ENCODE measurements at regions not wholly inside any gene's neighbourhood (a gene's known extent, or its start where the extent isn't known, plus 50 kb on each side); places are given as distances from the start of the nearest gene placed in this dataset.

- ChIA-PET POLR2A (no interaction called here), CTCF (no interaction called here)
- H3K27ac Mint-ChIP-seq = no peak overlapping the region
- no peak for DNase-seq
- H3K36me3 Mint-ChIP-seq (ENCODE audit: low read depth) = no peaks in the 10 kb centered on the region
- no peaks in the 10 kb centered on the region for H3K9me3 Mint-ChIP-seq
- no peak overlapping the region for H3K4me3 Mint-ChIP-seq
- no peaks in the 10 kb centered on the region for H3K27me3 Mint-ChIP-seq
- H3K4me1 Mint-ChIP-seq = no peaks in the 10 kb centered on the region
These were observed 113.3 kb downstream of the SLIT2 start for GRCh38 chr4:20364969-20365368.

- POLR2A ChIA-PET = no interaction called here
- no peaks in the 10 kb centered on the region for H3K27me3 Mint-ChIP-seq
- no peak for DNase-seq
- no peak overlapping the region for H3K27ac Mint-ChIP-seq
- CTCF ChIA-PET = no interaction called here
- no peak overlapping the region for H3K4me3 Mint-ChIP-seq
- no peaks in the 10 kb centered on the region for H3K9me3 Mint-ChIP-seq
- H3K4me1 Mint-ChIP-seq = no peaks in the 10 kb centered on the region
- H3K36me3 Mint-ChIP-seq (ENCODE audit: low read depth) = no peaks in the 10 kb centered on the region
These were observed 115.7 kb downstream of the SLIT2 start for GRCh38 chr4:20367446-20367845.

DNA sequence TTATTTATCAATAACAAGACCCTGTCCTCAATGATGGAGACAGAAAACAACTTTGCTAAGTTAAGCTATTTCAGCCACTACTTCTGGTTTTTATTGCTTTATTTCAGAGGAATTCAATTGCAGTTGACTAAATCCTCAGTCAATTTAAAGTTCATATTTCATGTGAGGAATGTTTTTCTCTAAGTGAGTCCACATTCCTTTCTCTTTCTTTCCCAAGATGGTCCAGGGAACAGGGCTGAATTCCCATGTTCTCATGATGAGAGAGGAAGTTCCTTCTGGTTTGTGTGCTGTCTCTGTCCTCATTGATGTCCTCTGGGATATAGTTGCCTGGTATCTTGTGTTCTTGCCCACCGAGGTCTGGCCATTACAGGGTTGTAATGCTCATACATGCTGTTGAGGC lies 117.2 kb downstream of the SLIT2 start:
- Mint-ChIP-seq H3K27me3 (no peaks in the 10 kb centered on the region), H3K4me1 (no peaks in the 10 kb centered on the region), H3K27ac (no peak overlapping the region), H3K4me3 (no peak overlapping the region), H3K9me3 (no peaks in the 10 kb centered on the region), H3K36me3 (ENCODE audit: low read depth) (no peaks in the 10 kb centered on the region)
- POLR2A ChIA-PET = no interaction called here
- CTCF ChIA-PET = no interaction called here
- DNase-seq = no peak

GRCh38 chr4:20370274-20370673 lies 118.6 kb downstream of the SLIT2 start:
- no peaks in the 10 kb centered on the region for H3K27me3 Mint-ChIP-seq
- CTCF ChIA-PET = no interaction called here

GRCh38 chr4:20376070-20376469 lies 124.4 kb downstream of the SLIT2 start:
- Mint-ChIP-seq H3K27ac (no peak overlapping the region), H3K27me3 (no peaks in the 10 kb centered on the region), H3K36me3 (ENCODE audit: low read depth) (no peaks in the 10 kb centered on the region), H3K4me1 (no peaks in the 10 kb centered on the region), H3K4me3 (no peak overlapping the region), H3K9me3 (no peaks in the 10 kb centered on the region)
- ChIA-PET CTCF (no interaction called here), POLR2A (no interaction called here)
- DNase-seq = no peak

More at GRCh38 chr4:20370274-20370673, 118.6 kb downstream of the SLIT2 start:
- Mint-ChIP-seq H3K4me3 (no peak overlapping the region), H3K27ac (no peak overlapping the region), H3K9me3 (no peaks in the 10 kb centered on the region), H3K36me3 (ENCODE audit: low read depth) (no peaks in the 10 kb centered on the region), H3K4me1 (no peaks in the 10 kb centered on the region)
- DNase-seq = no peak
- POLR2A ChIA-PET = no interaction called here

DNA sequence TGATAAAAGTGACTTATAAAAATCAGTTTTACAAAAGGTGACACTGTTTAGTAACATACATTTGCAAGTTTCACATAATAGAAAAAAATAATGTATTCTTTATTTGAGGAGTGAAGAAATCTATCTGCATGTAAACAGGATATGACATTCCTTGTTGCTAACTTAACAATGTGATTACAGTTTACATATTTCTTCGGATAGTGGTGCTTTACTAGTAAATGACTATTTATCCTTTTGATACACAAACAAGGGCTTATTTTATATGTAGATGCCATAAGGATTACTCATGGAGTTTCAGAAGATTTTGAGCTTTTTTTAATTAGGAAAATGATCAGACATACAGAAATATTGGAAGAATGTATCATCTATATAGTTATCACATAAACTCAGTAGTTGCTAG lies 126.5 kb downstream of the SLIT2 start:
- CTCF ChIA-PET = no interaction called here
- H3K4me3 Mint-ChIP-seq = no peak overlapping the region
- H3K36me3 Mint-ChIP-seq (ENCODE audit: low read depth) = no peaks in the 10 kb centered on the region
- H3K4me1 Mint-ChIP-seq = no peaks in the 10 kb centered on the region
- DNase-seq = no peak
- H3K27me3 Mint-ChIP-seq = no peaks in the 10 kb centered on the region
- no peaks in the 10 kb centered on the region for H3K9me3 Mint-ChIP-seq
- H3K27ac Mint-ChIP-seq = no peak overlapping the region
- POLR2A ChIA-PET = no interaction called here

DNA sequence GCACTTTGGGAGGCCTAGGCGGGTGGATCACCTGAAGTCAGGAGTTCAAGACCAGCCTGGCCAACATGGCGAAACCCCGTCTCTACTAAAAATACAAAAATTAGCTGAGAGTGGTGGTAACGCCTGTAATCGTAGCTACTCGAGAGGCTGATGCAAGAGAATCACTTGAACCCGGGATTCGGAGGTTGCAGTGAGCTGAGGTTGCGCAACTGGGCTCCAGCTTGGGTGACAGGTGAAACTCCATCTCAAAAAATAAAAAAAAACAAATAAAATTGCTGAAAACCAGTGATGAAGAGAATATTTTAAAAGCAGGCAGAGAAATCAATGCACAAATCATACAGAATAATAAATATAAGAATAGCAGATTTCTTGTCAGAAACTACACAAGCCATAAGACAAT lies 129.3 kb downstream of the SLIT2 start:
- H3K27ac Mint-ChIP-seq = no peak overlapping the region
- no peaks in the 10 kb centered on the region for H3K36me3 Mint-ChIP-seq (ENCODE audit: low read depth)
- H3K4me1 Mint-ChIP-seq = no peaks in the 10 kb centered on the region
- POLR2A ChIA-PET = no interaction called here
- H3K27me3 Mint-ChIP-seq = no peaks in the 10 kb centered on the region
- CTCF ChIA-PET = no interaction called here
- H3K4me3 Mint-ChIP-seq = no peak overlapping the region
- DNase-seq = no peak
- no peaks in the 10 kb centered on the region for H3K9me3 Mint-ChIP-seq

- no peaks in the 10 kb centered on the region for H3K9me3 Mint-ChIP-seq
- ChIA-PET POLR2A (no interaction called here), CTCF (no interaction called here)
- H3K27me3 Mint-ChIP-seq = no peaks in the 10 kb centered on the region
- DNase-seq = no peak
- H3K27ac Mint-ChIP-seq = no peak overlapping the region
- no peaks in the 10 kb centered on the region for H3K36me3 Mint-ChIP-seq (ENCODE audit: low read depth)
- no peak overlapping the region for H3K4me3 Mint-ChIP-seq
- H3K4me1 Mint-ChIP-seq = no peaks in the 10 kb centered on the region
These were observed 131.6 kb downstream of the SLIT2 start for GRCh38 chr4:20383283-20383682.

DNA sequence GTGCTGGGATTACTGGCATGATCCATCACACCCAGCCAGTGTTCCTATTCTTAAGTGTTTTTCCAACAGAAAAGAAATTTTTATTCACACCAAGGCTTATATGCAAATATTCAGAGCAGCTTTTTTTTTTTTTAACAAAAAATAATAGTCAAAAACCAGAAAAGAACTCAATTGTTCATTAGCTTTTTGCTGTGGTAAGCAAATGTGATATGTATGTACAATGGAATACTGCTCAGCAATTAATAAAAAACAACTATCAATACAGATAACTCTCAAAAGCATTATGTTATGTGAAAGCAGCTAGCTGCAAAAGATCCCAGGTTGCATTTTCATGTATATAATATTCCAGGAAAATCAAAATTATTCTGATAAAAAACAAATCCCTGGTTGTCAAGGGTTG lies 132.3 kb downstream of the SLIT2 start:
- CTCF ChIA-PET = no interaction called here
- H3K27me3 Mint-ChIP-seq = no peaks in the 10 kb centered on the region
- H3K9me3 Mint-ChIP-seq = no peaks in the 10 kb centered on the region
- no peaks in the 10 kb centered on the region for H3K36me3 Mint-ChIP-seq (ENCODE audit: low read depth)
- H3K4me3 Mint-ChIP-seq = no peak overlapping the region
- H3K4me1 Mint-ChIP-seq = no peaks in the 10 kb centered on the region
- POLR2A ChIA-PET = no interaction called here
- no peak overlapping the region for H3K27ac Mint-ChIP-seq
- DNase-seq = no peak

GRCh38 chr4:20384456-20384855 lies 132.8 kb downstream of the SLIT2 start:
- no peaks in the 10 kb centered on the region for H3K36me3 Mint-ChIP-seq (ENCODE audit: low read depth)
- H3K27me3 Mint-ChIP-seq = no peaks in the 10 kb centered on the region
- no peak overlapping the region for H3K4me3 Mint-ChIP-seq
- no peak overlapping the region for H3K27ac Mint-ChIP-seq
- no peak for DNase-seq
- POLR2A ChIA-PET = no interaction called here
- H3K9me3 Mint-ChIP-seq = no peaks in the 10 kb centered on the region
- no peaks in the 10 kb centered on the region for H3K4me1 Mint-ChIP-seq
- CTCF ChIA-PET = no interaction called here

DNA sequence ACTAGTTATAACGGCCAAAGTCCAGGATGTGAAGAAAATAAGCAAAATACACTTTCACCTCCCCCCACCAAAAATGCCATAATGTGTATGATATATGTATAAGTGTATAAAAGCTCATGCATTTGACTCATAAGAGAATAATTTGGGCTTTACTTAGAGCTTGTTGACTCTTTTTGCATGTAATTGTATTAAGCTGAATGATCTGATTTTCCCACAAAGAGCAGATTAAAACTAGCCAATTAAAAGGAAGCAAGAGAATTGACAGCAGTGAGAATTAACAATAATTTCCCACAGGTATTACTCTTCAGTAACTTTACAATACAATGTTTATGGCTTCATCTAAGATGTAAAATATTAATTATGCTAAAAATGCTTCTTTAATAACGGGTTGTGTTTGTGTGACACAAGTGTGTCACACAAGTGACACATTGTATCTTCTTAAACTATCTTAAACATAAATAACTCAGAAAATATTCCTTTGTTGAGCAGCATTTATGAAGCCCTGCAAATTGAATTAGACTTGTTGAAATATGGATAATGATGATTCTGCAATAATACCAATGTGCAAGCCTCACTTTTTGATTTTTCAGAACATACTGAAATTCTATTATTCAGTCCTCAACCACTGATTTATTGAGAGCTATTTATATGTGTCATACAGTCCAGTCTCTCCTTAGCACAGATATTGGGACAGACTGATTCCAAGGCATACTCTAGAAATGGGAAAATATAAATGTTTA lies 134.5 kb downstream of the SLIT2 start:
- Mint-ChIP-seq H3K4me3 (no peak overlapping the region), H3K27ac (no peak overlapping the region), H3K36me3 (ENCODE audit: low read depth) (no peaks in the 10 kb centered on the region), H3K4me1 (no peaks in the 10 kb centered on the region), H3K27me3 (no peaks in the 10 kb centered on the region), H3K9me3 (no peaks in the 10 kb centered on the region)
- DNase-seq = no peak
- POLR2A ChIA-PET = no interaction called here
- CTCF ChIA-PET = no interaction called here

DNA sequence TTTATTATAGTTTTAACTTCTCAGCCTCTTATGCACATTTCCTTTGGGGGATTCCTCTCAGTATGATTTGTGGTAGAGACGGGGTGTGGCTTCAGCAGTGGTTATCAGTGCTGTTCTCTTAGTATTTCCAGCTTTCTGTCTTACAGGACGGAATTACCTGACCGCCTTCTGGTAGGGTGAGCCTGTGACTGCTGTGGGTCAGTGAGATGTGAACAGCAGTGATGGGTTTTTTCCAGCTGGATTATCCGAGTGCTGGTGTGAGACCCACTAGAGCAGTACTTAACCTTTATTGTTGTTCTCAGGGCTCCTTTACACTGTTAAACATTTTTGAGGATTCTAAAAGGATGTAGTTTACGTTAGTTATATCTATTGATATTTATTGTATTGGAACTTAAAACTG lies 135.2 kb downstream of the SLIT2 start:
- DNase-seq = no peak
- CTCF ChIA-PET = no interaction called here
- H3K4me3 Mint-ChIP-seq = no peak overlapping the region
- H3K4me1 Mint-ChIP-seq = no peaks in the 10 kb centered on the region
- H3K9me3 Mint-ChIP-seq = no peaks in the 10 kb centered on the region
- H3K27ac Mint-ChIP-seq = no peak overlapping the region
- no peaks in the 10 kb centered on the region for H3K36me3 Mint-ChIP-seq (ENCODE audit: low read depth)
- POLR2A ChIA-PET = no interaction called here
- H3K27me3 Mint-ChIP-seq = no peaks in the 10 kb centered on the region

DNA sequence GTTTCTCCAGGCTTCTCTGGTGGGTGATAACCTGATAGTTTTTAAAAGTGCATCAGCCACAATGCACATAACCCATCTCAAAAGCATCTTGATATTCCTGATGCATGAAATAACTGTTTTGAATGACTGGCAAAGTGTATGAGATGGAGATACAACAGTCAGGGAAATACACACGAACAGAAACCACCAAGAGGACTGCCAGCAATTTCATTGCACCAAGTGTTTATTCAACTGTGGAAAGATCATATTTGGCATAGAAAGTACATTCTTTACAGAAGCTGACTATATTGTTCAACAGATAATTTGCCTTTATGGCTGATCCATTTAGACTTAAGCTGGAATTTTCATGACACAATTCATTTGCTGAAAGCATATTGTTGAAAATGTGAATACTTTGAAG lies 139.5 kb downstream of the SLIT2 start:
- no peak overlapping the region for H3K27ac Mint-ChIP-seq
- H3K27me3 Mint-ChIP-seq = no peaks in the 10 kb centered on the region
- ChIA-PET POLR2A (no interaction called here), CTCF (no interaction called here)
- DNase-seq = no peak
- H3K9me3 Mint-ChIP-seq = no peaks in the 10 kb centered on the region
- H3K4me1 Mint-ChIP-seq = no peaks in the 10 kb centered on the region
- no peak overlapping the region for H3K4me3 Mint-ChIP-seq
- H3K36me3 Mint-ChIP-seq (ENCODE audit: low read depth) = no peaks in the 10 kb centered on the region

GRCh38 chr4:20391912-20392311 lies 140.2 kb downstream of the SLIT2 start:
- H3K36me3 Mint-ChIP-seq (ENCODE audit: low read depth) = no peaks in the 10 kb centered on the region
- CTCF ChIA-PET = no interaction called here

More at GRCh38 chr4:20391912-20392311, 140.2 kb downstream of the SLIT2 start:
- POLR2A ChIA-PET = no interaction called here
- H3K27me3 Mint-ChIP-seq = no peaks in the 10 kb centered on the region
- H3K4me3 Mint-ChIP-seq = no peak overlapping the region
- no peaks in the 10 kb centered on the region for H3K4me1 Mint-ChIP-seq
- no peak overlapping the region for H3K27ac Mint-ChIP-seq
- no peak for DNase-seq
- H3K9me3 Mint-ChIP-seq = no peaks in the 10 kb centered on the region
